ENCODE measurements at regions not wholly inside any gene's neighbourhood (a gene's known extent, or its start where the extent isn't known, plus 50 kb on each side); places are given as distances from the start of the nearest gene placed in this dataset.

DNA sequence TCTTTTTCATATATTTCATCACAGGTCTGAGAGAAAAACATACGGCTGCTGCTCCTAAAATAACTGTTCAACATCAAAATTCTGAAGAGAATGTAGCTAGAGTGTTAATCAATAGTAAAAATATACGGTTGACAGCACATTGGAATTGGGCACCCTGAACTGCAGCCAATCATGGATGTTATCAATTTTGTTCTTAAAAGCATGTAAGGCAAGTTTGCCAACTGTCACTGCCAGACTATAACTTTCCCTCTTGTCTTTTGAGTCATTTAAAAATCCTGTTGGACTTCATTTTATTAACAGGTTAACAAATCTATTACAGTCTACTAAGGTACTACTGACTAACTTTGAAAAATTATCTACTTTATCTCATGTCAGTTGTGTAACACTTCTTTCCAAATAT lies 592.8 kb downstream of the HACE1 start:
- DNase-seq (ENCODE audit: low read depth): no peak
- H3K4me3 ChIP-seq (ENCODE audit: low read depth, low read length): no peak overlapping the region
- TF ChIP-seq, protein P1, sequence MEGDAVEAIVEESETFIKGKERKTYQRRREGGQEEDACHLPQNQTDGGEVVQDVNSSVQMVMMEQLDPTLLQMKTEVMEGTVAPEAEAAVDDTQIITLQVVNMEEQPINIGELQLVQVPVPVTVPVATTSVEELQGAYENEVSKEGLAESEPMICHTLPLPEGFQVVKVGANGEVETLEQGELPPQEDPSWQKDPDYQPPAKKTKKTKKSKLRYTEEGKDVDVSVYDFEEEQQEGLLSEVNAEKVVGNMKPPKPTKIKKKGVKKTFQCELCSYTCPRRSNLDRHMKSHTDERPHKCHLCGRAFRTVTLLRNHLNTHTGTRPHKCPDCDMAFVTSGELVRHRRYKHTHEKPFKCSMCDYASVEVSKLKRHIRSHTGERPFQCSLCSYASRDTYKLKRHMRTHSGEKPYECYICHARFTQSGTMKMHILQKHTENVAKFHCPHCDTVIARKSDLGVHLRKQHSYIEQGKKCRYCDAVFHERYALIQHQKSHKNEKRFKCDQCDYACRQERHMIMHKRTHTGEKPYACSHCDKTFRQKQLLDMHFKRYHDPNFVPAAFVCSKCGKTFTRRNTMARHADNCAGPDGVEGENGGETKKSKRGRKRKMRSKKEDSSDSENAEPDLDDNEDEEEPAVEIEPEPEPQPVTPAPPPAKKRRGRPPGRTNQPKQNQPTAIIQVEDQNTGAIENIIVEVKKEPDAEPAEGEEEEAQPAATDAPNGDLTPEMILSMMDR (IDR thresholded peaks at IDR 0.05; ENCODE audit: insufficient read depth, low read depth, low read length): no peak

DNA sequence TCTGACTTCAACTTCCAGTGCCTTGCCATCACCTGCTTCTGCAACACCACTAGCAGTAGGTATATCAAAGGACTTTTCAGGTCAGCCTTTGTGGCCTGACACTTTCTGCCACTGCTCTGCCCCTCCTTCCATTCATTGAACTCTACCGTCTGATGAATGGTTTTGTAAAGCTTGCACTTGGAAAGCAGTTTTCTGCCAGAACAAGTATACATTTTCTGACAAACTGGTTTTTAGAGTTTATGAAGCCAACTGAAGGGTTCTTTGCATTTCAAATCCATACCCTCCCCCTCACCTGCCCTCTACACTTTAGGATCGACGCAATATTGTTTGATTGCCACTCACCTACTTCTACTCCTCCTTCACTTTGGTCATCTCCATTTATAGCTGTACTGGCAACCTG lies 603.1 kb downstream of the HACE1 start:
- TF ChIP-seq, protein P1 (IDR thresholded peaks at IDR 0.05; ENCODE audit: insufficient read depth, low read depth, low read length): no peak
- no peak overlapping the region for H3K4me3 ChIP-seq (ENCODE audit: low read depth, low read length)

DNA sequence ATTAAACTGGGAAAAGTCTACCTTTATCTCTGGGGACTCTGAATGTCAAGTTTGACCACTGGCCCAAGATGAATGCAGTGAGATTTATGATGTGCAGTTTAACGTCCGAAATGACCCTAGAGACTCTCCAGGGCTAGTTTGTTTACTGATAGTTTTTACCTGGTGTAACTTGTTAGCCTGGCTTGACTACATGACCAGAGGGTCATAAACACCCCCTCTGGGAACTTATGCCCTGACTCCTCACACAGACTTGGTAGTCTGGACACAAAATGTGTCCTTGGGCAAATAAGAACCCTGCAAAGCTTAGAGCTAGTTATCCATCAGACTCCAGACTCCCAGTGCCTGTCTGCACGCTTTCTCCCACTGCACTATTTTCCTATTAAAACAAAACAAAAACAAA lies 606.5 kb downstream of the HACE1 start:
- no peak for DNase-seq (ENCODE audit: low read depth)
- TF ChIP-seq, protein P1 (IDR thresholded peaks at IDR 0.05; ENCODE audit: insufficient read depth, low read depth, low read length): no peak
- H3K4me3 ChIP-seq (ENCODE audit: low read depth, low read length): no peak overlapping the region

More for the DNA sequence above, 603.1 kb downstream of the HACE1 start:
- DNase-seq (ENCODE audit: low read depth): no peak

DNA sequence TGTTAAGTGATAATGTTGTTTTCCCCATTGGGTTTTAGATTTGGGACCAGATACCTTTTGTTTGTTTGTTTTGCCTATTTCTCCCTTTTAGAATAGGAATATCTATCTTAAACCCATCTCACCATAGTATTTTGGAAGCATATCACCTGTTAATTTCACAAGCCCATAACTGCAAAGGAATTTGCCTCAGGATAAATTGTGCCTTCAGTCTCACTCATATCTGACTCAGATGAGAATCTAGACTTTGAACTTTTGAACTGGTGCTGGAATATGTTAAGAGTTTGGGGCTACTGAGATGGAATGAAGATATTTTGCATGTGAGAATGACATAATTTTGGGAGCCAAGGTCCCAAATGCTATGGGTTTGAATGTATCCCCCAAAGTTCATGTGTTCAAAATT lies 607.4 kb downstream of the HACE1 start:
- no peak overlapping the region for H3K4me3 ChIP-seq (ENCODE audit: low read depth, low read length)
- DNase-seq (ENCODE audit: low read depth): no peak
- TF ChIP-seq, protein P1 (IDR thresholded peaks at IDR 0.05; ENCODE audit: insufficient read depth, low read depth, low read length): no peak

DNA sequence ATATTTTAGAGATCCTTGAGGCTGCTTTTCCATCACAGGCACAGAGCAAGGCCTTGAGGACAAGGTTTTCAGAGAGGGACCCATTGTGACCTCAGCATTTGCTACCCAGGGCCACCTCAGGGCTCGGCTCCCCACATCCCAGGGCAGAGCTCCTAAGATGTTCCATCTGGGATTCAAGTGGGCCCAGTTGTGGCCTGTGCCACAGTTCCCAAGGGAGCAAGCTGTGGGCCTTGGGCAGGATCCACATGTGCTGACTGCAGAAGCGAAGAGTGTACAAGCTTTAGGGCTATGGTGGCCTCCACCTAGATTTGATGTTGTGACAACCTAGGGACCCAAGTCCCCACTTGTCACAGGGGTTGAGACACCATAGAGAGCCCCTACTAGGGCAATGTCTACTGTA lies 608.1 kb downstream of the HACE1 start:
- TF ChIP-seq, protein P1 (IDR thresholded peaks at IDR 0.05; ENCODE audit: insufficient read depth, low read depth, low read length): no peak
- no peak for DNase-seq (ENCODE audit: low read depth)
- no peak overlapping the region for H3K4me3 ChIP-seq (ENCODE audit: low read depth, low read length)

DNA sequence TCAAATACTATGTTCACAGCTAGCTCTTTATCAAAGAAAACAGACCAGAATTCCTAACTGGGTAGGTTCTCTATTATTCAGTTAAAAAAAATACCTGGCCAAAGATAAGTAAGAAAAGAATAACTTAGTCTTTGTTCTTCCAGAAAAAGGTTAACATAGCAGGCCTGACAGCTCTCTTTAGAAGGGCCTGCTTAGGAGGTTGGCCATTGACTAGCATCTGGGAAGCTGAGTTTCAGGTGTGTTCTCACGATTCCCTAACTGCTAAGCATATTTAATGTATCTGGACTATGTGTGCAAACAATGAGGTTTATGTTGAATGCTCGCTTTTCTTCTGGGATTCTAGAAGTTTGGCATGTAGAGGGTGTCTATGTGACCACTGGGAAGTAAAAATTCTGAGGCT lies 618.9 kb downstream of the HACE1 start:
- H3K4me3 ChIP-seq (ENCODE audit: low read depth, low read length): no peak overlapping the region
- TF ChIP-seq, protein P1 (IDR thresholded peaks at IDR 0.05; ENCODE audit: insufficient read depth, low read depth, low read length): no peak
- DNase-seq (ENCODE audit: low read depth): no peak

DNA sequence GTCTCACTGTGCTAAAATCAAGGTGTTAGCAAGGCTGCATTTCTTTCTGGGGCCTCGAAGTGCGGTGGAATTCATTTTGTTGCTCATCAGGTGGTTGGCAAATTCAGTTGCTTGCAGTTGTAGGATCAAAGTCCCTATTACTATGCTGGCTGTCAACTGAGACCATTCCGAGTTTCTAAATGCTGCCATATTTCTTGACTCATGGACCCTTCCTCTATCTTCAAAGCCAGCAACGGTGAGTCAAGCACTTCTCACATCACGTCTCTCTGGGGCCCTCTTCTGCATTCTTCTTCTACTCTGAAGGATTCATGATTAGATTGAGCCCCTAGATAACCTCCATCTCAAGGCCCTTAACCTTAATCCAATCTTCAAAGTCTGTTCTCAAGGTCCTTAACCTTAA lies 619.7 kb downstream of the HACE1 start:
- no peak for DNase-seq (ENCODE audit: low read depth)
- TF ChIP-seq, protein P1 (IDR thresholded peaks at IDR 0.05; ENCODE audit: insufficient read depth, low read depth, low read length): no peak
- H3K4me3 ChIP-seq (ENCODE audit: low read depth, low read length): no peak overlapping the region

Data from fibroblast of villous mesenchyme (primary cell).